Epithelial cell of esophagus (primary cell): ENCODE measurements at regions not wholly inside any gene's neighbourhood (a gene's known extent, or its start where the extent isn't known, plus 50 kb on each side); places are given as distances from the start of the nearest gene placed in this dataset.

ENCODE experiments used
- DNase-seq: peaks from one replicate; pipeline ENCODE4 v3.0.0; 2010; ENCODE audit warnings: low read depth
- H3K4me3 ChIP-seq: 2 replicates; pipeline ENCODE4 v1.5.1; 2011; ENCODE audit warnings: mild to moderate bottlenecking, low read length, control low read depth
- CTCF ChIP-seq: IDR thresholded peaks from 2 replicates; pipeline ENCODE4 v1.5.1; 2011; ENCODE audit warnings: low read depth, mild to moderate bottlenecking, low read length, control low read depth, inconsistent platforms; ENCODE audit not compliant: insufficient read depth; ENCODE audit errors: missing control alignments

- no peak for DNase-seq
- no peak for TF ChIP-seq CTCF
- no peak overlapping the region for H3K4me3 ChIP-seq
Observed at GRCh38 chr3:5464649-5465048, 277.1 kb downstream of the EDEM1 start.

DNA sequence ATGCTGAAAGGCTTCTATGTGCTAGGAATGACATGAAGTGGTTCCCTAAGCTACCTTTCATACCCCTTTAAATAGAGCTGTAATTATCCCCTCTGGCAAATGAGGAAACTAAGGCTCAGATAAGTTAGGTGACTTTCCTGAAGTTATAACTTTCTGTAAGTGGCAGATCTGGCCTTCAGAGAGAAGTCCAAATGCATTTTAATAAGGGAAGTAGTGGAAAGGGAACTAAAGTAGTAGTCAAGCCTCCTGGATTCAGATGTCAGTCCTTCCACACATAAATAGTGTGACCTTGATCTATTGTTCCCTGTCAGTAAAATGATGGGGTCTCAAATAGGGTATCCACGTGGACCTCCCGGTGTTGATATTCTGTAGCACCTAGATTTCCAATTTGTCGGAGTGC lies 277.7 kb downstream of the EDEM1 start:
- H3K4me3 ChIP-seq, result no peak overlapping the region
- TF ChIP-seq CTCF, result no peak
- DNase-seq, result no peak

DNA sequence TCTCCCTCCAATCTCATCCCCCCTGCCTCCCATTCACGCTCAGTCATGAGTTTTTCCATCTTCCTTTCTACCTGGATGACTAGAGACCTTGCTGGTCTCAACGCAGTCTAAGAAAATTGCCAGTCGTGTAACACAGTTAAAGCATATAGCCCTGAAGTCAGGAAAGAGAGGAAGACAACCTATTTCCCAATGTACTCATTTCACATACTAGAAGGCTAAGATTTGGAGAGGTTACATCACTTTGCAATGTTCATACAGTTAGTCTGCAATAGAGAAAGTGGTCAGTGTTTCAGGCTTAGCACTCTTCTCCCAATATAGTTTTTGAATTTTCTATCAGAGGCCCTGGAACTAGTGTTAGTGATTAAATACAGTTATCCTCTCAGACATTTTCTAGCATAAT lies 278.6 kb downstream of the EDEM1 start:
- H3K4me3 ChIP-seq, result no peak overlapping the region
- DNase-seq, result no peak
- no peak for TF ChIP-seq CTCF

DNA sequence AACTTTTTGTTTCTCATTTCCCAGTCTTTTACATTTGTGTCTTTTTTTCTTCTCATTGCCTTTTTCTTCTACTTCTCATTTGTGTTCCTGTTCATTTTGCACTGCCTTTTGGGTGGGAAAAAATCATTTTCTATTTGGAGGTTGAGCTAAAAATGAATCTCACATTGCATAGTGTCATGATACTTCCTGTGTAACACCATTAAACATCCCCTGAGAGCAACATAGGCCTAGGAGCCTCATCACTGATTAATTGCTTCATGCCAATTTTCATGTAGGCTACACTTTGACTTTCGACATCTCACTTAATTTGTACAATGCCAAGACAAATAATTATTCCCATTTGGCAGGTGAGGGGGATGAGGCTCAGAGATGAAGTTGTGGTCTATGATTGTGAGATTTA lies 279.2 kb downstream of the EDEM1 start:
- H3K4me3 ChIP-seq, result no peak overlapping the region
- TF ChIP-seq CTCF, result no peak
- no peak for DNase-seq

- DNase-seq, result no peak
- no peak overlapping the region for H3K4me3 ChIP-seq
- TF ChIP-seq CTCF, result no peak
Observed at GRCh38 chr3:5473471-5473870, 286.0 kb downstream of the EDEM1 start.

DNA sequence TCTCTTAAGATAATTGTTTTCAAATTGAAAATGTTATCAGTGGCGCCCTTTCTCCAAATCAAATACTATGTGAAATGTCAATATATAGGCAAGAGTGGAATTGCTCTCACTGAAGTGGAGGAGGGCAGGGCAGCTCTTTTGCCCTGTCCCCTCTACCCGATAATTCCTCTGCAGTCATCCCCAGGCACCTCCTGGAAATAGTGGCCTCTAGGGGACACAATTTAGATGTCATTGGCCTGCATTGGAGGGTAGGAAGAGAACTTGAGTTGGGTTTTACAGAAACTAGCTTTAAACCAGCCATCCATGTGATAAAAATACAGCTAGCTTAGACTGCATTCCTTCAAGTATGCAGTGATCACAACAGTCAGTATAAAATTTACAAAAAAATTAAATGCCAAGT lies 288.9 kb downstream of the EDEM1 start:
- H3K4me3 ChIP-seq, result no peak overlapping the region
- DNase-seq, result no peak
- no peak for TF ChIP-seq CTCF

DNA sequence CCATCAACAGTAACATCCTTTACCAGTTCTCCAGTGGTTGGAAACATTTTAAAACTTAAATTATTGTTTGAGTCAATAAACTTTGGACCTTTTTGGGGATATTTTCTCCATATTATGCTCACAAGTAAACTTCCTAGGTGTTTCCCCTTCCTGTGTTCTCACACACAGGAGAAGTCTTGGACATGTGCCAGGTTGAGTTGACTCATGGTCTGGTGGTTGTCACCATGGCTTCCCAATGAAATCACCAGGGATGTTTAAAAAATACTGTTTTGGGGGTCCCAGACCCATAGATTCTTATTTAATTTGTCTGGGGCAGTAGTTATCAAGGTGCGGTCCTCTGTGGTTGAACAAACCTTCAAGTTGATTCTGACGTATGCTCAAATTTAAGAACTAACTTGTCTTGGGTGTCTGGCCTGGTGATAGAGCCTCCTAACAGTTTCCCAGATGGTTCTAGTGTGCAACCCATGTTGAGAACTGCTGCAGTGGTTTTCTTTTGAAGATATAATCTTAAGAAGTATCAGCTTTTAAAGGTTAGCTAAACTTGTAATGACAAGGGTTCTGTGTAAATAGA lies 291.8 kb downstream of the EDEM1 start:
- peak; percentile 70 for DNase-seq
- no peak for TF ChIP-seq CTCF
- H3K4me3 ChIP-seq, result no peak overlapping the region
